CD4-positive, alpha-beta T cell treated with Interleukin-4 for 4 hours (primary cell): ENCODE measurements at regions not wholly inside any gene's neighbourhood (a gene's known extent, or its start where the extent isn't known, plus 50 kb on each side); places are given as distances from the start of the nearest gene placed in this dataset.
"Not testable (repeated sequence)": the region's sequence is repeated elsewhere in the genome, so short reads cannot be mapped to it uniquely, and the experiment has no call there.

Experiments
- DNase-seq: peaks from one replicate; pipeline ENCODE4 v3.0.0-alpha.2; 2020

- DNase-seq: no peak
Measured at GRCh38 chr4:43457866-43458265, 565.4 kb downstream of the GRXCR1 start.

- no peak for DNase-seq
Measured at GRCh38 chr4:43458293-43458692, 565.8 kb downstream of the GRXCR1 start.

- DNase-seq: no peak
Measured at GRCh38 chr4:43471950-43472349, 579.4 kb downstream of the GRXCR1 start.

GRCh38 chr4:43481526-43481925 lies 589.0 kb downstream of the GRXCR1 start:
- DNase-seq: no peak

GRCh38 chr4:43485196-43485595 lies 592.7 kb downstream of the GRXCR1 start:
- DNase-seq: no peak

GRCh38 chr4:43496188-43496587 lies 603.7 kb downstream of the GRXCR1 start:
- DNase-seq: no peak

GRCh38 chr4:43496602-43497001 lies 604.1 kb downstream of the GRXCR1 start:
- DNase-seq: no peak

GRCh38 chr4:43505823-43506222 lies 613.3 kb downstream of the GRXCR1 start:
- not testable (repeated sequence) for DNase-seq

GRCh38 chr4:43512253-43512652 lies 619.7 kb downstream of the GRXCR1 start:
- DNase-seq: no peak

- no peak for DNase-seq
Measured at GRCh38 chr4:43525646-43526045, 633.1 kb downstream of the GRXCR1 start.

- DNase-seq: no peak
Measured at GRCh38 chr4:43547561-43547960, 655.0 kb downstream of the GRXCR1 start.

- no peak for DNase-seq
Measured at GRCh38 chr4:43550981-43551627, 658.6 kb downstream of the GRXCR1 start.

- DNase-seq: no peak
Measured at GRCh38 chr4:43556262-43556661, 663.7 kb downstream of the GRXCR1 start.

- no peak for DNase-seq
Measured at GRCh38 chr4:43560047-43560446, 667.5 kb downstream of the GRXCR1 start.

GRCh38 chr4:43564107-43564506 lies 671.6 kb downstream of the GRXCR1 start:
- DNase-seq: no peak

- DNase-seq: no peak
Measured at GRCh38 chr4:43564591-43564990, 672.1 kb downstream of the GRXCR1 start.

GRCh38 chr4:43567644-43568043 lies 675.1 kb downstream of the GRXCR1 start:
- DNase-seq: no peak

GRCh38 chr4:43586813-43587212 lies 694.3 kb downstream of the GRXCR1 start:
- DNase-seq: no peak

GRCh38 chr4:43587758-43588157 lies 695.2 kb downstream of the GRXCR1 start:
- no peak for DNase-seq

- DNase-seq: no peak
Measured at GRCh38 chr4:43607400-43607799, 714.9 kb downstream of the GRXCR1 start.

- no peak for DNase-seq
Measured at GRCh38 chr4:43607827-43608461, 715.4 kb downstream of the GRXCR1 start.

- DNase-seq: no peak
Measured at GRCh38 chr4:43619219-43619618, 726.7 kb downstream of the GRXCR1 start.

- DNase-seq: not testable (repeated sequence)
Measured at GRCh38 chr4:43637893-43638292, 745.4 kb downstream of the GRXCR1 start.

GRCh38 chr4:43651991-43652390 lies 759.5 kb downstream of the GRXCR1 start:
- no peak for DNase-seq

- DNase-seq: not testable (repeated sequence)
Measured at GRCh38 chr4:43659547-43659946, 767.0 kb downstream of the GRXCR1 start.
